H1 (cell line): ENCODE measurements at regions not wholly inside any gene's neighbourhood (a gene's known extent, or its start where the extent isn't known, plus 50 kb on each side); places are given as distances from the start of the nearest gene placed in this dataset.

Experiments
- CTCF ChIA-PET: fragments of 300-600 bp; sonication (Branson Sonifier 250); formaldehyde crosslinking; loops from one replicate; lab custom pipeline; 2021; ENCODE audit not compliant: partially characterized antibody; lab: Charles Lee
- POLR2A ChIA-PET: fragments of 300-600 bp; sonication (Branson Sonifier 250); formaldehyde crosslinking; loops from one replicate; lab custom pipeline; 2021; ENCODE audit warnings: inconsistent platforms; ENCODE audit not compliant: partially characterized antibody; lab: Charles Lee
- DNase-seq, 2 experiments: peaks; one replicate each; pipeline versions ENCODE4 v3.0.0 to v3.0.0-alpha.2; 2010 to 2022; ENCODE audit warnings: low spot score in 2 of 2, low read depth in 1 of 2, mixed read lengths in 1 of 2
- FAIRE-seq: peaks from 2 replicates; lab custom pipeline; 2011; peaks lifted over from hg19 to GRCh38; lab: Jason Lieb, UNC
- H2AFZ ChIP-seq: 2 replicates; pipeline ENCODE4 v1.8.1; 2012; ENCODE audit warnings: low read length, inconsistent platforms
- H2AK5ac ChIP-seq: 2 replicates; pipeline ENCODE4 v1.6.1; 2013; ENCODE audit warnings: low read depth, low read length
- H2BK120ac ChIP-seq: replicated peaks from 2 replicates; pipeline ENCODE3; 2013; ENCODE audit warnings: low read depth, low read length, inconsistent platforms
- H2BK12ac ChIP-seq: 2 replicates; pipeline ENCODE4 v1.6.1; 2013; ENCODE audit warnings: low read depth, low read length
- H2BK15ac ChIP-seq: 2 replicates; pipeline ENCODE4 v1.6.1; 2013; ENCODE audit warnings: low read length
- H2BK20ac ChIP-seq: 2 replicates; pipeline ENCODE4 v1.6.1; 2013; ENCODE audit warnings: low read length
- H2BK5ac ChIP-seq: 2 replicates; pipeline ENCODE4 v1.6.1; 2013; ENCODE audit warnings: low read depth, low read length
- H3K14ac ChIP-seq: 2 replicates; pipeline ENCODE4 v1.6.1; 2013; ENCODE audit warnings: inconsistent platforms; ENCODE audit not compliant: insufficient read length
- H3K18ac ChIP-seq: 2 replicates; pipeline ENCODE4 v1.6.1; 2013; ENCODE audit warnings: low read length; ENCODE audit errors: extremely low read depth
- H3K23ac ChIP-seq: 2 replicates; pipeline ENCODE4 v1.6.1; 2013; ENCODE audit warnings: inconsistent platforms; ENCODE audit not compliant: insufficient read length
- H3K23me2 ChIP-seq: 2 replicates; pipeline ENCODE4 v1.6.1; 2013; ENCODE audit warnings: low read depth, low read length
- H3K27ac ChIP-seq: 2 replicates; pipeline ENCODE4 v1.6.1; 2011; ENCODE audit warnings: low read depth, low read length, inconsistent platforms
- H3K27me3 ChIP-seq, 4 experiments: replicated peaks in 1 of 4; 1 replicate in 1 of 4; 2 replicates in 3 of 4; pipeline versions ENCODE4 v1.6.1 to v1.8.1; 2011 to 2013; ENCODE audit warnings: low read length in 3 of 4, mild to moderate bottlenecking in 3 of 4, inconsistent platforms in 2 of 4, mixed read lengths in 2 of 4, moderate library complexity in 1 of 4; ENCODE audit not compliant: control insufficient read depth in 3 of 4, insufficient read depth in 3 of 4; ENCODE audit errors: extremely low read depth in 1 of 4
- H3K36me3 ChIP-seq, 4 experiments: 2 replicates each; pipeline versions ENCODE4 v1.6.1 to v1.8.1; 2011 to 2013; ENCODE audit warnings: mild to moderate bottlenecking in 4 of 4, low read length in 3 of 4, moderate library complexity in 2 of 4, control low read depth in 1 of 4, inconsistent platforms in 1 of 4; ENCODE audit not compliant: insufficient read depth in 4 of 4, control insufficient read depth in 2 of 4
- H3K4ac ChIP-seq: replicated peaks from 2 replicates; pipeline ENCODE3; 2013; ENCODE audit warnings: low read length, low read depth, mixed read lengths, inconsistent platforms; ENCODE audit not compliant: insufficient read length
- H3K4me1 ChIP-seq, 4 experiments: replicated peaks in 1 of 4; 1 replicate in 1 of 4; 2 replicates in 3 of 4; pipeline versions ENCODE4 v1.6.1 to v1.8.1; 2011 to 2013; ENCODE audit warnings: low read length in 3 of 4, inconsistent platforms in 2 of 4, mixed read lengths in 1 of 4; ENCODE audit not compliant: insufficient read depth in 4 of 4, control insufficient read depth in 3 of 4
- H3K4me2 ChIP-seq, 2 experiments: 2 replicates each; pipeline versions ENCODE4 v1.6.1 to v1.8.1; 2011 to 2013; ENCODE audit warnings: low read depth in 2 of 2, low read length in 2 of 2, control low read depth in 1 of 2, inconsistent platforms in 1 of 2, mild to moderate bottlenecking in 1 of 2; ENCODE audit not compliant: insufficient read depth in 1 of 2
- H3K4me3 ChIP-seq, 4 experiments: fragments of 200-600, 300-600 bp in 1 of 4; sonication (generic), shearing (Covaris generic), sonication (Bioruptor Twin) in 1 of 4; 2 replicates each; pipeline versions ENCODE4 v1.5.1 to v1.8.1; 2011 to 2016; ENCODE audit warnings: low read length in 4 of 4, low read depth in 3 of 4, control low read depth in 2 of 4, inconsistent platforms in 2 of 4, mild to moderate bottlenecking in 2 of 4, mixed read lengths in 1 of 4, moderate library complexity in 1 of 4; ENCODE audit not compliant: insufficient read depth in 2 of 4; ENCODE audit errors: extremely low read depth in 1 of 4
- H3K56ac ChIP-seq: replicated peaks from 2 replicates; pipeline ENCODE3; 2013; ENCODE audit warnings: low read depth, mild to moderate bottlenecking, mixed read lengths, low read length, inconsistent platforms; ENCODE audit not compliant: insufficient read length
- H3K79me1 ChIP-seq: 2 replicates; pipeline ENCODE4 v1.6.1; 2013; ENCODE audit warnings: low read depth, low read length, control low read depth
- H3K79me2 ChIP-seq, 2 experiments: 2 replicates each; pipeline versions ENCODE4 v1.6.1 to v1.8.1; 2012 to 2013; ENCODE audit warnings: low read length in 2 of 2, mild to moderate bottlenecking in 2 of 2, inconsistent platforms in 1 of 2; ENCODE audit not compliant: insufficient read depth in 2 of 2, control insufficient read depth in 1 of 2
- H3K9ac ChIP-seq, 4 experiments: replicated peaks in 1 of 4; 1 replicate in 1 of 4; 2 replicates in 3 of 4; pipeline versions ENCODE4 v1.6.1 to v1.8.1; 2011 to 2013; ENCODE audit warnings: low read depth in 3 of 4, low read length in 3 of 4, control low read depth in 2 of 4, mild to moderate bottlenecking in 2 of 4, moderate library complexity in 2 of 4, inconsistent platforms in 1 of 4; ENCODE audit errors: extremely low read depth in 1 of 4
- H3K9me3 ChIP-seq, 2 experiments: 2 replicates each; pipeline versions ENCODE4 v1.6.1 to v1.8.1; 2012 to 2013; ENCODE audit warnings: mild to moderate bottlenecking in 2 of 2, moderate library complexity in 2 of 2, control low read depth in 1 of 2, inconsistent platforms in 1 of 2, low read depth in 1 of 2, low read length in 1 of 2, mixed read lengths in 1 of 2; ENCODE audit not compliant: insufficient read depth in 2 of 2
- H4K20me1 ChIP-seq, 2 experiments: replicated peaks in 1 of 2; 2 replicates each; pipeline versions ENCODE3 to v1.8.1; 2011 to 2013; ENCODE audit warnings: inconsistent platforms in 2 of 2, low read length in 2 of 2, mild to moderate bottlenecking in 1 of 2; ENCODE audit not compliant: insufficient read depth in 2 of 2, control insufficient read depth in 1 of 2
- H4K5ac ChIP-seq: 2 replicates; pipeline ENCODE4 v1.6.1; 2013; ENCODE audit warnings: low read length, low read depth, mixed read lengths, inconsistent platforms; ENCODE audit not compliant: insufficient read length
- H4K8ac ChIP-seq: 2 replicates; pipeline ENCODE4 v1.8.0; 2013; ENCODE audit warnings: mild to moderate bottlenecking, moderate library complexity, low read length, inconsistent platforms; ENCODE audit not compliant: insufficient read depth; ENCODE audit errors: extremely low read depth
- H4K91ac ChIP-seq: replicated peaks from 2 replicates; pipeline ENCODE3; 2013; ENCODE audit warnings: low read length, mixed read lengths, inconsistent platforms; ENCODE audit not compliant: insufficient read length
- KDM5A ChIP-seq: fragments of 200-600 bp; IDR thresholded peaks from 2 replicates; pipeline ENCODE4 v1.7.1; 2012; ENCODE audit warnings: mild to moderate bottlenecking, low read length, inconsistent platforms, mixed read lengths
- YY1 ChIP-seq: IDR thresholded peaks from 2 replicates; pipeline ENCODE4 v1.6.1; 2011; ENCODE audit warnings: low read depth, mild to moderate bottlenecking, low read length
- WGBS, 2 experiments: shearing (Covaris generic) in 1 of 2; methylation state at CpG; one replicate each; pipeline versions ENCODE4 v1.1.6 to v1.1.7; 2013 to 2015; ENCODE audit warnings: low lambda C conversion rate in 2 of 2, mixed read lengths in 2 of 2, inconsistent platforms in 1 of 2, low coverage in 1 of 2, missing lambda C conversion rate in 1 of 2; ENCODE audit not compliant: insufficient replicate concordance in 2 of 2, insufficient coverage in 1 of 2, insufficient read length in 1 of 2; ENCODE audit errors: extremely low coverage in 1 of 2, missing lambda C conversion rate in 1 of 2; 5-methylcytosine and 5-hydroxymethylcytosine counted together

DNA sequence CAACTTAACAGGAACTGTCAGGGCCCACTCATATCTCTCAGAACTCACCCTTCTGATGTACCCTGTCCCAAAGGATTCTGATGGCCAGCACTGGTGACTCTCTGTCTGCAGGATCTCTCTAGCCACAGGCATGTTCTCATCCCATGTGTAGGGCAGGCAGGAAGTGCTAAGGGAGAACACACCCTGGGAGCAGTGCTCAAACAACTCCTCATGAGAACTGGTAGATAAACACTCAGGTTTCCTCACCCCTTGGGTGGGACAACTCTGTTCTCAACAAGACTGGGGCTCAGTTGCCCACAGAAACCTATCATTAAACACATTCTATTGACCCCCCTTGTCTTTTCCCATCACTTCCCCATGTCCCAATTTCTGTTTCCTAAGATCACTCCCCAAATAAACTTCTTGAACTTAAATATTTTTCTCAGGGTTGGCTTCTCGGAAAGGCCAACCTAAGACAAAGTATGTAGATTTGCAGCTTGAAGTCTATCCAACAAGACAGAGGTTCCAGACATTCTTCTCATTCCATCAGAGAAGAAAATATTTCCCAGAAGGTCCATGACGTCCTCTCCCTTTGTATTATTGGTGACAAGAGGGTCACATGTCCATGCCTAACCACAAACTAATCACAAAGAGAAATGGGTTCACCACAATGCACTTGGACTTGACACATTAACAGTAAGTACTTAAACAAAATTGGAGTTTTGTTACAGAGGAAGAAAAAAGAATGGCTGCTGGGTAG is 276.6 kb upstream of the GADL1 start:
- H3K56ac ChIP-seq, result no peak overlapping the region
- H2BK20ac ChIP-seq, result no peak overlapping the region
- no peak overlapping the region for H2BK120ac ChIP-seq
- no peaks in the 10 kb centered on the region for H3K27me3 ChIP-seq
- H3K9ac ChIP-seq, result no peak overlapping the region
- H3K9me3 ChIP-seq, result no peaks in the 10 kb centered on the region
- ChIA-PET POLR2A (no interaction called here), CTCF (no interaction called here)
- no peak overlapping the region for H3K4ac ChIP-seq
- H2AFZ ChIP-seq, result no peak overlapping the region
- no peak overlapping the region for H3K23ac ChIP-seq
- H4K91ac ChIP-seq, result no peak overlapping the region
- no peak overlapping the region for H3K27ac ChIP-seq
- H2AK5ac ChIP-seq, result no peak overlapping the region
- H3K14ac ChIP-seq, result no peak overlapping the region
- no peaks in the 10 kb centered on the region for H4K20me1 ChIP-seq
- no peak overlapping the region for H2BK15ac ChIP-seq
- no peaks in the 10 kb centered on the region for H3K79me2 ChIP-seq
- no peak overlapping the region for H2BK12ac ChIP-seq
- H3K4me2 ChIP-seq, result no peak overlapping the region
- no peaks in the 10 kb centered on the region for H3K36me3 ChIP-seq
- no peak overlapping the region for H4K5ac ChIP-seq
- TF ChIP-seq KDM5A, result no peak
- no peak for TF ChIP-seq YY1
- no peaks in the 10 kb centered on the region for H3K23me2 ChIP-seq
- no peak overlapping the region for H3K4me3 ChIP-seq
- no peaks in the 10 kb centered on the region for H3K79me1 ChIP-seq
- H4K8ac ChIP-seq, result no peak overlapping the region
- FAIRE-seq, result no peak
- H3K18ac ChIP-seq, result no peak overlapping the region
- WGBS, 2 experiments, result 79% methylated on average over 2 of the region's 2 CpGs; no CpG with 5 or more reads in 1 of the 2 experiments
- H3K4me1 ChIP-seq, result peaks cover 0 to 3% (median under 1%) of the 10 kb centered on the region in 4 experiments; a peak in 2 of 7 replicates
- H2BK5ac ChIP-seq, result no peak overlapping the region
- no peak for DNase-seq
